ENCODE measurements at regions not wholly inside any gene's neighbourhood (a gene's known extent, or its start where the extent isn't known, plus 50 kb on each side); places are given as distances from the start of the nearest gene placed in this dataset.

GRCh38 chr1:219119839-219120238 lies 53.8 kb upstream of the LYPLAL1 start:
- DNase-seq: no peak

- no peak for DNase-seq
Measured at GRCh38 chr1:219120624-219121544, 52.8 kb upstream of the LYPLAL1 start.

GRCh38 chr1:219121679-219122078 lies 52.0 kb upstream of the LYPLAL1 start:
- DNase-seq: no peak

- no peak for DNase-seq
Measured at GRCh38 chr1:219123036-219123435, 50.6 kb upstream of the LYPLAL1 start.

Measured in NCI-H187 treated with DMSO at 0.1 percent for 48 hours (cell line).